ENCODE measurements at regions not wholly inside any gene's neighbourhood (a gene's known extent, or its start where the extent isn't known, plus 50 kb on each side); places are given as distances from the start of the nearest gene placed in this dataset.

- Histone ChIP-seq H2AFZ (ENCODE audit: low read depth, low read length) (no peak overlapping the region), H3K4me2 (ENCODE audit: low read length) (no peak overlapping the region), H3K27ac (ENCODE audit: low read length) (no peak overlapping the region), H3K4me3 (ENCODE audit: low read length) (no peak overlapping the region), H4K20me1 (ENCODE audit: insufficient read depth) (no peaks in the 10 kb centered on the region), H3K9ac (ENCODE audit: low read length) (no peak overlapping the region), H3K36me3 (ENCODE audit: insufficient read depth, low read length) (no peaks in the 10 kb centered on the region), H3K79me2 (replicated peaks; ENCODE audit: insufficient read depth, low read length) (no peaks in the 10 kb centered on the region), H3K27me3 (ENCODE audit: insufficient read depth, low read depth, low read length) (no peaks in the 10 kb centered on the region), H3K9me2 (ENCODE audit: insufficient read depth, low read length) (no peaks in the 10 kb centered on the region), H3K9me3 (ENCODE audit: low read length) (no peaks in the 10 kb centered on the region), H3F3A (ENCODE audit: insufficient read depth, low read length, poor library complexity, severe bottlenecking) (no peaks in the 10 kb centered on the region)
- TF ChIP-seq CTCF (IDR thresholded peaks at IDR 0.05; ENCODE audit: poor library complexity, severe bottlenecking) (no peak), REST (IDR thresholded peaks at IDR 0.05; ENCODE audit: borderline replicate concordance) (no peak), SMC3 (conservative IDR thresholded peaks at IDR 0.05; ENCODE audit: poor library complexity) (no peak), RAD21 (conservative IDR thresholded peaks at IDR 0.05) (no peak), EZH2 (IDR thresholded peaks at IDR 0.05; ENCODE audit: borderline replicate concordance, insufficient read depth, low read length, poor library complexity, severe bottlenecking) (no peak), TAF1 (IDR thresholded peaks at IDR 0.05; ENCODE audit: low read depth) (no peak), EP300 (conservative IDR thresholded peaks at IDR 0.05; ENCODE audit: poor library complexity, severe bottlenecking) (no peak), MXI1 (conservative IDR thresholded peaks at IDR 0.05; ENCODE audit: poor library complexity, severe bottlenecking) (no peak), POLR2AphosphoS5 (IDR thresholded peaks at IDR 0.05) (no peak)
Observed at GRCh38 chr9:90445391-90445790, 197.2 kb downstream of the DIRAS2 start.

- no peaks in the 10 kb centered on the region for H3K79me2 ChIP-seq (replicated peaks; ENCODE audit: insufficient read depth, low read length)
- no peak overlapping the region for H3K4me3 ChIP-seq (ENCODE audit: low read length)
- H2AFZ ChIP-seq (ENCODE audit: low read depth, low read length): no peak overlapping the region
- no peaks in the 10 kb centered on the region for H4K20me1 ChIP-seq (ENCODE audit: insufficient read depth)
- H3K9me3 ChIP-seq (ENCODE audit: low read length): no peaks in the 10 kb centered on the region
- no peaks in the 10 kb centered on the region for H3F3A ChIP-seq (ENCODE audit: insufficient read depth, low read length, poor library complexity, severe bottlenecking)
- TF ChIP-seq POLR2AphosphoS5 (IDR thresholded peaks at IDR 0.05) (no peak), EP300 (conservative IDR thresholded peaks at IDR 0.05; ENCODE audit: poor library complexity, severe bottlenecking) (no peak)
- no peaks in the 10 kb centered on the region for H3K36me3 ChIP-seq (ENCODE audit: insufficient read depth, low read length)
- no peak overlapping the region for H3K4me2 ChIP-seq (ENCODE audit: low read length)
- H3K9me2 ChIP-seq (ENCODE audit: insufficient read depth, low read length): no peaks in the 10 kb centered on the region
- H3K27ac ChIP-seq (ENCODE audit: low read length): no peak overlapping the region
- H3K9ac ChIP-seq (ENCODE audit: low read length): no peak overlapping the region
- H3K27me3 ChIP-seq (ENCODE audit: insufficient read depth, low read depth, low read length): no peaks in the 10 kb centered on the region
Observed at GRCh38 chr9:90446200-90446948, 196.2 kb downstream of the DIRAS2 start.
